ENCODE measurements at regions not wholly inside any gene's neighbourhood (a gene's known extent, or its start where the extent isn't known, plus 50 kb on each side); places are given as distances from the start of the nearest gene placed in this dataset.

DNA sequence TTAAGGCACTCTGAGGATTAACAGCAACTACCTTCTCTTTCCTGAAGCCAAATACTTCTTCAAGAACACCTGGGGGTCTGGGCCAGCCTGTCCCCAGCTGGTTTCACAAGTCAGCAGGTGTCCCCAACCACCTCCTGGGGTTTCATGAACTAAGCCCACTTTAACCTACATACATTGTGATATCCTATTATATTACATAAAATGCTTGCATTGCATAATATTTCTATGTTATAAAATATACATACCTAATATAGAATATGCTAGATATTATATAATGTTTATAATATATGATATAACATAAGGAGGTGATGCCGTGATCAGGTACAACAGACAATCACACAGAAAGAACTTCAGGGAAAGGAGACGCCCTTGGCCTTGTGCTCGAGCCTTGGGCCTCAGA is 367.6 kb downstream of the C16orf95 start:
- no peak for TF ChIP-seq GATA3 (IDR thresholded peaks at IDR 0.05; ENCODE audit: low read depth, low read length)
- no peak for TF ChIP-seq GATA2 (IDR thresholded peaks at IDR 0.05; ENCODE audit: low read depth, low read length)
